Head of caudate nucleus (tissue), 42 donors: ENCODE measurements at regions not wholly inside any gene's neighbourhood (a gene's known extent, or its start where the extent isn't known, plus 50 kb on each side); places are given as distances from the start of the nearest gene placed in this dataset.

ENCODE experiments used
- DNase-seq, 42 donors: peaks; one replicate each; pipeline versions ENCODE4 v3.0.0 to v3.0.0-alpha.2; 2020 to 2021; ENCODE audit warnings: mixed read lengths in 7 of 42
- intact Hi-C: fragments of 100-400 bp; cut with DNase I; formaldehyde crosslinking; loops from one replicate; pipeline ENCODE4 v1.15.0; 2022

- intact Hi-C loops, result no loop called here
- no peak for DNase-seq
Observed at GRCh38 chr2:59034837-59035236, 793.7 kb upstream of the FANCL start.

GRCh38 chr2:59034106-59034505 is 793.0 kb upstream of the FANCL start:
- intact Hi-C loops, result no loop called here
- no peak for DNase-seq

GRCh38 chr2:59033661-59034060 is 792.5 kb upstream of the FANCL start:
- no peak for DNase-seq
- intact Hi-C loops, result no loop called here

- intact Hi-C loops, result no loop called here
- no peak for DNase-seq
Observed at GRCh38 chr2:59032499-59032898, 791.4 kb upstream of the FANCL start.

- intact Hi-C loops, result no loop called here
- no peak for DNase-seq
Observed at GRCh38 chr2:59029058-59029457, 787.9 kb upstream of the FANCL start.

GRCh38 chr2:59027320-59027719 is 786.2 kb upstream of the FANCL start:
- intact Hi-C loops, result no loop called here
- DNase-seq, result no peak

- peak in 36 of 42 donors; percentile 8 to 76 (median 35) for DNase-seq
- intact Hi-C loops, result no loop called here
Observed at GRCh38 chr2:59025157-59025757, 784.1 kb upstream of the FANCL start.

- DNase-seq, result no peak
- intact Hi-C loops, result no loop called here
Observed at GRCh38 chr2:59021786-59022185, 780.7 kb upstream of the FANCL start.

GRCh38 chr2:59019566-59020159 is 778.5 kb upstream of the FANCL start:
- intact Hi-C loops, result no loop called here
- DNase-seq, result no peak

- DNase-seq, result no peak
- intact Hi-C loops, result no loop called here
Observed at GRCh38 chr2:59018737-59019136, 777.6 kb upstream of the FANCL start.

GRCh38 chr2:59015027-59015426 is 773.9 kb upstream of the FANCL start:
- DNase-seq, result no peak
- intact Hi-C loops, result no loop called here

- DNase-seq, result no peak
- intact Hi-C loops, result no loop called here
Observed at GRCh38 chr2:59012971-59013370, 771.8 kb upstream of the FANCL start.

GRCh38 chr2:59012234-59012633 is 771.1 kb upstream of the FANCL start:
- intact Hi-C loops, result no loop called here
- no peak for DNase-seq

- DNase-seq, result no peak
- intact Hi-C loops, result no loop called here
Observed at GRCh38 chr2:59008950-59009349, 767.8 kb upstream of the FANCL start.

GRCh38 chr2:59005836-59006615 is 764.9 kb upstream of the FANCL start:
- intact Hi-C loops, result no loop called here
- DNase-seq, result no peak

- DNase-seq, result no peak
- intact Hi-C loops, result no loop called here
Observed at GRCh38 chr2:59004621-59005020, 763.5 kb upstream of the FANCL start.

- no peak for DNase-seq
- intact Hi-C loops, result no loop called here
Observed at GRCh38 chr2:59000796-59001195, 759.7 kb upstream of the FANCL start.

- no peak for DNase-seq
Observed at GRCh38 chr2:58992062-58992706, 751.1 kb upstream of the FANCL start.

GRCh38 chr2:58991357-58991756 is 750.2 kb upstream of the FANCL start:
- no peak for DNase-seq
- intact Hi-C loops, result no loop called here

More at GRCh38 chr2:58992062-58992706, 751.1 kb upstream of the FANCL start:
- intact Hi-C loops, result no loop called here

- intact Hi-C loops, result no loop called here
Observed at GRCh38 chr2:58985541-58985940, 744.4 kb upstream of the FANCL start.

More at GRCh38 chr2:58985541-58985940, 744.4 kb upstream of the FANCL start:
- no peak for DNase-seq
